Ureter (tissue), 1 donor: ENCODE measurements at regions not wholly inside any gene's neighbourhood (a gene's known extent, or its start where the extent isn't known, plus 50 kb on each side); places are given as distances from the start of the nearest gene placed in this dataset.
"Not testable (repeated sequence)": the region's sequence is repeated elsewhere in the genome, so short reads cannot be mapped to it uniquely, and the experiment has no call there.

Experiments used
- DNase-seq: peaks from one replicate; pipeline ENCODE4 v3.0.0-alpha.2; 2020; ENCODE audit warnings: low spot score
- donor health status: DM: yes; HTN: yes; CAD: no.

DNA sequence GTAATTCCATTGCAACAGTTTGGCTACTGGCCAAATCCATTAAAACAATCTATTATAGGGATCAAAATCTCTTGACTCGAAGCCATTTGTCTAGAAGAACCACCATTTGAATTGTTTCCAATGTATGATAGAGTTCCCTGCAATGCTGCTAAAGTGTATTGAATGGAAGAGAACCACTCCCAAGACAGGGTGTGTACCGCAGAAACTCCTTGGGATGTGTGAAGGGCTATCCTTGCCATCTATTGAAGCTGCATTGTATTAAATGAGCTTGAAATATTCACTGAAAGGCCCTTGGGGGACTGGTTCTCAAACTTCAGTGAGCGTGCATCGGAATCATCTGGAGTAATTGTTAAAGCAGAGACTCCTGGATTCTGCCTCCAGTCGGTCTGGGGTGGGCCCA, 260.4 kb upstream of the MEIS1 start:
- DNase-seq: no peak

DNA sequence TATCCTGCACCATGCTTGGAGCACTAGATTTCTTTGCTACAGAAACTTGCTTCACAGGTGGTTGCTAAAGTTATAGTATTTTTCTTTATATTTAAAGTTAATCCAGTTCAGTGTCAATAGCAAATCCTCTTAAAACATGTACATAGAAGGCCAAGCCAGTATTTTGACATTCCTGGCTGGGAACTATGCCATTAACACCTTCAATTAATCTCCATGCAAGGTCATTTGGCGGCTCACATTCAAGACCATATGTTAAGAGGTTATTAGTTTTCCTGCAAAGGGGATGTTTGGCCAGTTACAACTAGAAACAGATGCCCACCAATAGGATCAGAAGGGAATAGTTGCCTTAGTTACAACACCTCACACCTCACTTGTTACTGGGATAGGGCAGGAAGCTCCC, 261.3 kb upstream of the MEIS1 start:
- no peak for DNase-seq

DNA sequence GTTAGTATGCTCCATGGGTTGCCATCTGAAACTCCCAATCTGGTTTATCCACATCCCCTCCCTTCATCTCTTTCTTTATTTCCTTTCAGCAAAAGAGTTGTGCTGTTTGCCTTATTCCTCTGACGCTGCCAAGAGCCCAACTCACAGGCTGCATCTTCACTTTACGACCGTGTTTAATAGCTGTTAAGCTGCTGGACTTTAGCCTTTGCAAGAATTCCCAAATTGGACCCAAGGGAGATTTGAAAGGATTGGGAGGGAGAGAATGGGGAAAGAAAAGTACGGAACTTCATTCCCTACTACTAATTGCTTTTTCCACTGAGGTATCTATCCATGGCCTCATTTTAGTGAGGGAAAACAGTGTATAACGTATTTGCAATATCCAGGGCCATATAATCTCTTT, 263.4 kb upstream of the MEIS1 start:
- no peak for DNase-seq

DNA sequence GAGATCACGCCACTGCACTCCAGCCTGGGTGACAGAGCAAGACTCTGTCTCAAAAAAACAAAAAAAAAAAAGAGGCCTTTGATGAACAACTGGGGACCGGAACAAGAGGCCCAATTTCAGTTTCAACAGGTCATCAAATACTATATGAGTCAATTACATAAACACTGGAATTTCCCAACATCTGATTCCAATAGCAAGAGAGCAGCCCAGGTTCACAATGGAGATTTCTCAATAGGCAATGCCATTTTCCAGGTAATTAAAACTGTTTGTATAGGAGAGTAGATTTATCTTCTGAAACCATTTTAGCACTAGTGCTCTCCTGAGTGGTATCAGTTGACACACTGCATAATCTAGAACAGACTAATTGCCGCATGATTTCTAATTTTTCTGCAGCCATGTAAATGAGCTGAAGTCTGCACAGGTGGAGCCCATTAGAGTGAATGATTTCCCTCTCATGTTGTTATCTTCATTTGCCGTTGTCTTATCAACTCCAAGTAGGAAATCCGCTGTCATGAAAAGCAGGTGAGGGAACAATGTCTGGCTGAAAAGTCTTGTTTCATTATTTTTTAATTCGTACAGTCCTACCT, 264.1 kb upstream of the MEIS1 start:
- no peak for DNase-seq

DNA sequence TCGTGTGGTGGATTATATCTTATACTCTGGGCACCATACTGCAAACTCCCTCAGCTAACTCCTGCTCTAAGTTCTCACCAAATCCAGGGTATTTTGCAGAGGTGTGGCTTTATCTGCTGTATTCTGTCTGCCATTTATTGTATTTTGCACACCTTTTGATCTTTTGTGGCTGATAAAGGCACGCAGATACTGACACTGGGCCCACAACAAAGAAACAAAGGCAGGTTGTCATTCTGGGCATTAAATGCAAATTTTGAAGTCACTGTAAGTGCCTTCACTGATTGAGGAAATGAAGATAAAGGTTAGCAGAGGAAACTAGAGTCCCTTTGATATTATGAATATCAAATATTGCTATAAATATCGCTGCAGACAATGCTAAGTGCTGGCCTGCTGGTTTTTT, 265.8 kb upstream of the MEIS1 start:
- DNase-seq: no peak

DNA sequence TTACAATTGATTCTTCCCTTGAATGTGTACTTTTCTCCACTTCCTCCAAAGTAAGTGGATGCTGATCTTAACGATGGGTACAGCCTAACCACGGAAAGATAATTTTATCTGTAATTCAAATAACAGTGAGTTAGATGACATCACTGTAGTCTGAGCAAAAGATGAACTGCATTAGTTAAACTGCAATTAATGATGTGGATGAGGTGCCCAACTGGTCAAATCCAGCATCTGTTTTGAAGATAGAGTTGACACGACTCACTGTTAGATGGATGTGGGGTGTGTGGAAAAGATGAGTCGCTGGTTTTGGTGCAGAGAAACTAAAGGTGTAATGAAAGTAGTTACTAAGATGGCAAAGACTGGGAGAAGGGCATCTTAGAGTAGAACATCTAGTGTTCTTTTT, 270.5 kb upstream of the MEIS1 start:
- DNase-seq: no peak

DNA sequence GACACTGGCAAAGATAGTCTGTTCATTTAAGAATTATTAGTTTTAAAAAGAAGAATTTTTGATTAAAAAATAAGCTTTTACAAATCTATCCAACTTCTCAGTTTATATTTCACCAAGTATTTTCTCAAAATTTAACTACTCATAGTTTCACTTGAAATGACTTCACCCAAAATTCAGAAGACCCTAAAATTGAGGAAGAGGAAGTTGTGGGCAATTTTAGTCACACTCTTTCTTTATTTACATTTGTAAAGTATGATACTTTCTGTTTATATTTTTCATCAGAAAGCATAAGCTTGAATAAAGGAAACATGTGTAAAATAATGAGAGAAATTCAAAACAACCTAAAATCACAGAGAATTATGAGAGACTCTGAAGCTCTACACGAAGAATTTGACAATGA, 278.8 kb upstream of the MEIS1 start:
- DNase-seq: no peak

DNA sequence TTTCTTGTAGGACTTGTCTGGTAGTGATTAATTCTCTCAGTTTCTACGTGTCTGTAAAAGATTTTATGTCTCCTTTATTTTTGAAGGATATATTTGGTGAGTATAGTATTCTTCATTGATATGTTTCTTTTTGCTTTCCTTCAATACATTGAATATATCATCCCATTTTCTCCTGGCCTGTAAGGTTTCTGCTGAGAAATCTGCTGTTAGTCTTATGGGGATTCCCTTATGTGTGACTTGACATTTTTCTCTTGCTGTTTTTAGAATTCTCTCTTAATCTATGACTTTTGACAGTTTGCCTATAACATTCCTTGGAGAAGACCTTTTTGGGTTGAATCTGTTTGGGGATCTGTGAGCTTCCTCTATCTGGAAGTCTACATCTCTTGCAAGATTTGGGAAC, 281.0 kb upstream of the MEIS1 start:
- no peak for DNase-seq

DNA sequence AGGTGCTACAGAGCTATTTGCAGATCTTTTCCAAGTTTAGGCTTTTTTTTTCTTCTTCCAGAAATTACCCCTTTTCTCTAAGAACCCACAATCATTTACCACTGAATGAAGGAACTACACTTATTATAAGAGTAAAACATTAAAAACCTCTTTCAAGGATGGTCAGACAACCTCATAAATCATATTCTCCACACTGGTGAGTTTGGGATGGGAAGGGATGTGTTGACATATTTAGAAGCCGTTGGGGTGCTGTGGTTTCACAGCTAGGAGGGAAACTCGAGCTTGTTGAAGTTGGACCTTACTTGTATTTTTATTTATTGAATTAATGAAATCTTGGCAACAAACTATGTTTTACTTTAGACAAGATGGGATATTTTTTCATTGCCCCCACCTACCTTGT, 289.4 kb upstream of the MEIS1 start:
- no peak for DNase-seq

DNA sequence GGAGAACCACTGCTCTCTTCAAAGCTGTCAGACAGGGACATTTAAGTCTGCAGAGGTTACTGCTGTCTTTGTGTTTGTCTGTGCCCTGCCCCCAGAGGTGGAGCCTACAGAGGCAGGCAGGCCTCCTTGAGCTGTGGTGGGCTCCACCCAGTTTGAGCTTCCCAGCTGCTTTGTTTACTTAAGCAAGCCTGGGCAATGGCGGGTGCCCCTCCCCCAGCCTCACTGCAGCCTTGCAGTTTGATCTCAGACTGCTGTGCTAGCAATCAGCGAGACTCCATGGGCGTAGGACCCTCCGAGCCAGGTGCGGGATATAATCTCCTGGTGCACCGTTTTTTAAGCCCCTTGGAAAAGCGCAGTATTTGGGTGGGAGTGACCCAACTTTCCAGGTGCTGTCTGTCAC, 290.6 kb upstream of the MEIS1 start:
- not testable (repeated sequence) for DNase-seq

DNA sequence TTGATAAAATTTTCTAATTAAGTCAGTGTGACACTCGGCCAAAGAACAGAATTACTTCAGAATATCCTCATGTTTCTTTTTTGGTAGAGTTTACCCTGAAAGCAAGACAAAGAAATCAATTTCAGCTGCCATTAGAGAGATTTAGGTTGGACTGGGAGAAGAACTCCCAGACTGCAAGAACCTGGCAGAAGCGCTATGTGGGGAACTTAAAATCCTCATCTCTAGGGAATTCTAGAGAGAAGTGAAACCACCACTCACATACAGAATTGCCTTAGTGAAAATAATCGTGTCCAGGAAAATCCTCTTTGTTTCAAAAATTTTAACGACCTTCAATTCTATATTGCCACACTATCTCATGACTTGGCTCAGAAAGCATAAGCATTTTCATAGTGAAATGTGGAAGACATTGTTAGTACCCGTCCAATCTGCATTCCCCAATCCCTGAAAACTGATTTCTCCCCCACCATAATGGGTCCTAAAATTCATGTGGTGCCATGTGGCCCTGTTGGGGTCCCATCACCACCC, 297.3 kb upstream of the MEIS1 start:
- no peak for DNase-seq

DNA sequence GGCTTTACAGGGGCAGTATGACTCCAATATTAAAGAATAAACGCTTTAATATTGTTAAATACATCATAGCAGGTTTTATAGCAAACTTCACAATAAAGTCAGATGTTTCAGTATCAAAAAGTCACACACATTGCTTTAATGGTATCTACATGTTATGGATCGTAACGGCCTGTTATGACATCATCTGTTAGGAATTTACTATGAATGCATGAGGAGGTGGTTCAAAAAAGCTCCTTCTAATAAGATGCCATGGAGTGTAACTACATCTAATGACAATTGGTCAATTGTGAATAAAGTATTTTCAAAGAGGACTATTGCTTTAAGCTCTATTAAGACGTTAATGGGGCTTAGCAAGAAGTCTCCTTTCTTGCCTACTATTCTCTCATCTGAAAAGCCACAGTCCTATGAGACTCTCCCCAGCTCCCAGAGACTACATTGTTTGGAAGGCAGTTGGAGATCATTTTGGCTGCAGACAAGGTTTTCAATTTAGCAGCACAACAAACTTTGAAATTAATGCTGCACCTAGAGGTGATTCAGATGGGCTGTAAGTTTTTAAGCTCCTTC, 300.7 kb upstream of the MEIS1 start:
- no peak for DNase-seq

DNA sequence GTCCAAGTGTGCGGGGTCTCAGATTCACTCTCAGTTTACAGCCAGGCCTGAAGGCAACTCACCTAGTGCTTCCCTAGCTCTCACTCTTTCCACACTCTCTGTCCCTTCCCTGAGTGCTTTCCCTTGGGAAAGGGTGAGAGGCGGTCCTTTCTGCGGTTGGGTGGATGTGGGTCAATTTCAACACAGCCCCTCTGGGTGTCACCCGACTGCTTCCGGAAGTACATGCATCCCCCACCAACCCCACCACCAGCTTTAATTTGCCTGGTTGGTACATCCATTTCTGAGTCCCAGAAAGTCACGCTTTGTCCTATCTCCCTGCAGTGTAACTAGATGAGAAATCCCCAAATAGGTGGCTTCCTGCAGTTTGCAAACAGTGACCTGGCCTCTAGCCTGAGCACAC, 307.3 kb upstream of the MEIS1 start:
- no peak for DNase-seq

DNA sequence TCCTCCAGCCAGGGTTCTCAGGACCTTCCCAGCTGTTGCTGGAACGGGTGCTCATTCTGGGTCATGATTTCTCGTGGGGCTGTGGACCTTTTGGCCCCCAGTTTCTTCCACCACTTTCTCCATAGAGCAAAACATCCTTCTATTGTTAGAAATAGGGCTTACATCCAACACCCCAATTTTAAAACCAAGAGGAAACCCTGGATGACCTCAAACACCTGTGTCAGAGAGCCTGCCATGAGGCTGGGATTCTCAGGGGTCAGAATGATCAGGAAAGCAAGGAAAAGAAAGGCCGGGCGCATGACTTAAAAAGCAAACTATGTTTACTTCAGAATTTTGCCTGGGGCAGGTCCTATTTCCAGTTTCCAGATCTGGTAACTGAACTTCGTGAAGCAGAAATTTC, 307.9 kb upstream of the MEIS1 start:
- no peak for DNase-seq

DNA sequence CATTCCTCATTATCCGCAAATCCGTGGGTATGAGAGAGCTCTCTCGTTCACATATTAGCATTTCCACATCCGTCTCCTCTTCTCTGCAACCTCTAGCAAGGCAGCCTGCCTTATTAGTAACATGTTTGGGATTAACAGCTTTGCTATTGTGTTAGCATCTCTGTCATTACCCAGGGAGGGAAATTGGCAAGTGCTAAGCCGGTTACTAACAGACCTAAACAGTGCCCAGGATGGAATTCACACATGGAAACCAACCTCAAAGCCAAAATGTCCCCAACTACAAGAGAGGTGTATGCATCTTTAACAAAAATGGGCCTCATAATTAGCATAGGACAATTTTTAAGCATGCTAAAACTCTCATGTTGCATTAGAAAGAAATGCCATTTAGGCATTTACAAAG, 309.0 kb upstream of the MEIS1 start:
- DNase-seq: no peak

DNA sequence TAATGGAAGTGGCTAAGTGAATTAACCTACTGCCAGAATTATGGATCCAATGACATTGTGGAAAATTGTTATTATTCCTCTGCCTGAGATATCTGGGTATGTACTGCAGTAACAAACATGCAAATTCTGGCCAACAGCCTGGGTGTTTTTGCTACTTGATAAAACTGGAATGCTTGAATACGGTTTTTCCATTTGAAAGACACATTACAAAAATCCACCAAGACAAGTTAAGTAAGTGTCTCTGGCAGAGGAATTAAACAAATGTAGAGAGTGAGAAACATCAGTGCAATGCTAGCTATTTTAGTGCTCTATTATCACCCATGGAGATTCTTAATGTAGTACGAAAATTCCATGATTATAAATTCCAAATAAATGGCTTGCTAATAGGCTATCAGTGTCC, 312.4 kb upstream of the MEIS1 start:
- DNase-seq: no peak

DNA sequence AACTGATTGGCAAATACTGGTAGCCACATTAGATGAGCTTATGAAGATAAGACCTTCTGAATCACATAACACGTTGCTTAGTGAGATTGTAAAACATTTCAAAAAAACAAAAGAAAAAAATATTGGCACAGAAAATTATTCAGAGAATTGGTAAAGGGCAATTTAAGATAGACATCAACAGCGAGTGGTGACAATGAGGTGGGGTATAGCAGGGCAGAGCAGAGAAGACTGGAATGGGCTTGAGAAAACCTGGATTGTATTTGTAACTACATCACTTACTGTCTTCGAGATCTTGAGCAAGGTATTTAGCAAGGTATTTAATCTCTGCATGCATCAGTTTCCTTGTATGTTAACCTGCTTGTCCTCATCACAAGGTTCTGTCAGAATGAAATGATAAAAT, 313.0 kb upstream of the MEIS1 start:
- no peak for DNase-seq

DNA sequence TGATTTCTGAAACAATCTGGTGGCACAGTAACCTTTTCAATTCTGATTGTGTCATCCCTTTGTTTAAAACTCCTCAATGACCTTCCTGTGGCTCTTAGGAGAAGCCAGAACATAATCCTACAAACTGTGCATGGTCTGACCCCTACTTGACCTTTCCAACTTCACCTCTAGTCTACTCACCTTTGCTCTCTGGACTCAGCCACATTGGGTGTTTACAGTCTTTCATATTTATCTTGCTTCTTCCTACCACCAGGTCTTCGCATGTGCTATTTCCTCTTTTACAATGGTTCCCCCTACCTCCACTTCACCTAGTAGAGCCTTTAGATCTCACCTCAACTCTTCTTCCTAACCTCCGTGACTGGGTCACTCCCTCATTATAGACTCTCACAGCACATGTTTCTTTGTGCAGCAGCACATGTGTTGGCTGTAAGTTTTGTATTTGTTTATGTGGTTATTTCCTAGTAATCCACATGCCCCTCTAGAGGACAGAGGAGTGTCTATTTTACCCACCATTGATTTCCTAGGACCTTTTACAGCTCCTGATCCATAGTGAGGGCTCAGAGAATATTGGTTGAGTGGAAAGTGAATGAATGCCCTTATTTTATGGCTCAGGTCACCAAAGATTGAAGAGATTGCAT, 320.8 kb upstream of the MEIS1 start:
- no peak for DNase-seq

DNA sequence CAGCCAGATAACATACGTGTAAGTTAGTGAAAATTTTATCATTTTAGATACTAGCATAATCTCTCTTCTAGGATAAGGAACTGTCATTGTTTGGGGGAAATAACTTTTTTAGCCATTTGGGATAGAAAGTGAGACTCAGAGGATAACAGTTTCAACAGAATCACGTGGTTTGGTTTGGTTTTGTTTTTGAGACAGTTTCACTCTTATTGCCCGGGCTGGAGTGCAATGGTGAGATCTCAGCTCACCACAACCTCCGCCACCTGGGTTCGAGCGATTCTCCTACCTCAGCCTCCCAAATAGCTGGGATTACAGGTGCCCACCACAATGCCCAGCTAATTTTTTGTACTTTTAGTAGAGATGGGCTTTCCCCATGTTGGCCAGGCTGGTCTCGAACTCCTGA, 323.2 kb upstream of the MEIS1 start:
- no peak for DNase-seq

DNA sequence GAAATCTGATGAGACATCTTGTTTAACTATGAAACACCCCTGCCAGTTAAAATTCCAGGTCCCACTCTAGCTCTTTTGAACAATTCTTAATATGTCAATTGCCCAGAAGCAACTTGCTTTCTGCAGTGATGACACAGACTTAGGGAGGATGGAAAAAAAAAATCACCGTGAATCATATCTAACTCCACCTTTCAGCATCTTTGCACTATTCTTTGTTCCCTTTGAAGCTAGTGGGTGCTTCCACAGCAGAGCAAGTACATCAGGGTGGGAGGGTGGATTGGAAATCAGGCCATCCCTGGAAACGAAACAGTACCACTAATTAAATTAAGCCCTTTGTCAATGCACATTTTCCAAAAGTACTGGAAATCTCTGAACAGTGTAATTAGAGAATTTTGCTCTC, 324.3 kb upstream of the MEIS1 start:
- DNase-seq: no peak

DNA sequence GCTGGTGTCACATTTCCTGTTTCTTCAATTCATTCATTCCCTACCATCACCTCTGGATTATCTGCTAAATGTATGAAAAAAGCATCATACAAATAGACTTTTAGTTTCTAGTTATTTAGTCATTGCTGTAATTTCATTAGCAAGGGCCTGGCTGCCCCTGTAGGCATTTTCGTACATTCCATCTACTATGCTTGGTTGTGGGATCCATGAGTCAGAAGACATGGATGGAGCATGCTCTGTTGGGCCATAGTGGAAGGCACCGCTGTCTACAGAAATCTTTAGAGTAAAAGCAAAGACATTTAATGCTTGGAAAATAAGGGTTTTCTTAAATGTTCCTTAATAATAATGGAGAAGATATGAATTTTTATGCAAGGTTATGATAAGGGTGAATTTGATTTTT, 324.8 kb upstream of the MEIS1 start:
- DNase-seq: no peak

DNA sequence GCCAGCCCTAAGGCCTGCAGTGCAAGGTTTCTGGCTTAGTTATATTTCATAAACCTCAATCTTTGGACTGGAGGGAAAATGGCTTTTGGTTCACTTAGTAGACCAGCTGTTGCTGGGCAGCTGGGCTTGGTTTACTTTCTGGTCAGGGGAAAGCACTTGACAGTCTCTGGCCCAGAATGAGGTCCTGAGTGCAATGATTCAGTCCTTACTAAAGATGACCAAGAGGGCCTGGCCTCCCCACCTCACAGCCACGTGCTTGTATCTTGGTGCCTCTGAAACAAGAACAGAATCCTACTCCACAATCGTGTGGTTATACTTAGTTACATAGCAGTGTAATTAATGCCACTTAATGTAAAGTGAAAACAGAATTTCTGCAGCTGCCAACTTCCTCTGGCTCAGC, 325.5 kb upstream of the MEIS1 start:
- no peak for DNase-seq

DNA sequence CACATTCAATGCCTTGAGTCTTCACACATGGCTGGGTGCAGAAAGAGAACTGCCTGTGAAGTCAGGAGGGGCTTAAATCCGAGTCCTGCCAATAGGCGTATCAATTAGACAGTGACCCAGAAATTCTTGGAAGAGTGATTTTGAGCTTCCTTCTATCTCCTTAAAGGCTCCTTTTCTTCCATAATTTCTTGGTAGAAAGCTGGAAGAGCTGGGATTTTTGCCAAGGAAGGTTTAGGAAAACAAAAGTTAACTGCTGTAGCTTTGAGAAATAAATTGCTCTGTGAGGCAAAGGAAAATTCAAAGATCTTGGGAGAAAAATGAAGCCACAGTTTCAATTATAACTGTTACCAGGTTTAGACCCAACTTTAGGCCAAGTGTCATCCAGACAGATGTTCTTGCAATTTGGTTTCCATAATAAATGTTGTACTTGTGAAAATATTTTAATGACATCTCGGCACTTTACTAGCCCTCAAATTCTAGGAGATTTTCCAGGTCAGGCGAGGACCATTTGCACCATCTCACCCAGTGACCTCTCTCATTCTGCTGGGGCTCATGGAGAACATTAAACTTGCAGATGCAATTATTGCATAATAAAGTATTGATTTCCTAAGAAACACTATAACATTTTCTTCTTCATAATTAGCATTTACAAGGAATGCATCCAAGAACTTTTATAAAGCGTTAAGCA, 329.7 kb upstream of the MEIS1 start:
- DNase-seq: no peak
